ENCODE measurements at regions not wholly inside any gene's neighbourhood (a gene's known extent, or its start where the extent isn't known, plus 50 kb on each side); places are given as distances from the start of the nearest gene placed in this dataset.

GRCh38 chr10:111968647-111969046, 214.9 kb downstream of the GPAM start:
- TF ChIP-seq CTCF (IDR thresholded peaks at IDR 0.05; ENCODE audit: control extremely low read depth in 1 of 3, insufficient read depth in 1 of 3, low read depth in 1 of 3, low read length in 3 of 3), result no peak
- TF ChIP-seq POLR2AphosphoS5 (IDR thresholded peaks at IDR 0.05; ENCODE audit: low read depth, low read length), result no peak
- TF ChIP-seq POLR2A (IDR thresholded peaks at IDR 0.05; ENCODE audit: control extremely low read depth in 1 of 2, low read depth in 2 of 2, low read length in 2 of 2), result no peak
- no peak for TF ChIP-seq CBX5 (IDR thresholded peaks at IDR 0.05; ENCODE audit: low read depth, low read length)
- no peak for TF ChIP-seq CREB1 (IDR thresholded peaks at IDR 0.05)
- TF ChIP-seq BRCA1 (IDR thresholded peaks at IDR 0.05; ENCODE audit: low read depth, low read length), result no peak
- TF ChIP-seq JUN (IDR thresholded peaks at IDR 0.05; ENCODE audit: low read depth, low read length), result no peak
- TF ChIP-seq USF2 (IDR thresholded peaks at IDR 0.05; ENCODE audit: low read length), result no peak
- no peak for TF ChIP-seq RFX5 (IDR thresholded peaks at IDR 0.05; ENCODE audit: borderline replicate concordance, low read depth, low read length)
- no peak for TF ChIP-seq EZH2 (IDR thresholded peaks at IDR 0.05; ENCODE audit: low read depth, low read length, severe bottlenecking)
- no peak for TF ChIP-seq CTBP2 (IDR thresholded peaks at IDR 0.05; ENCODE audit: borderline replicate concordance, insufficient read depth, insufficient read length, low read length)
- TF ChIP-seq, protein P1, sequence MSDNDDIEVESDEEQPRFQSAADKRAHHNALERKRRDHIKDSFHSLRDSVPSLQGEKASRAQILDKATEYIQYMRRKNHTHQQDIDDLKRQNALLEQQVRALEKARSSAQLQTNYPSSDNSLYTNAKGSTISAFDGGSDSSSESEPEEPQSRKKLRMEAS (IDR thresholded peaks at IDR 0.05), result no peak
- no peak for TF ChIP-seq CHD1 (IDR thresholded peaks at IDR 0.05; ENCODE audit: low read depth, low read length)
- no peak for TF ChIP-seq ZNF274 (IDR thresholded peaks at IDR 0.05; ENCODE audit: borderline replicate concordance, extremely low read depth, low read length)

Data from H1 (cell line).